ENCODE measurements at regions not wholly inside any gene's neighbourhood (a gene's known extent, or its start where the extent isn't known, plus 50 kb on each side); places are given as distances from the start of the nearest gene placed in this dataset.

GRCh38 chr5:173394701-173395100 is 66.5 kb upstream of the STC2 start:
- CTCF ChIA-PET, result no interaction called here

More at GRCh38 chr5:173394701-173395100, 66.5 kb upstream of the STC2 start:
- Histone ChIP-seq H3K36me3 (ENCODE audit: control insufficient read depth in 1 of 2, insufficient read depth in 2 of 2, low read length in 2 of 2) (no peaks in the 10 kb centered on the region), H3K9me2 (ENCODE audit: insufficient read depth) (no peaks in the 10 kb centered on the region), H3K27ac (ENCODE audit: low read depth, low read length) (no peak overlapping the region), H3K9me3 (ENCODE audit: control insufficient read depth in 1 of 2, insufficient read depth in 1 of 2, low read depth in 1 of 2, low read length in 2 of 2) (peaks cover 5 to 7% of the 10 kb centered on the region in 2 experiments; a peak in 2 of 4 replicates), H3K4me3 (replicated peaks in 1 of 2; ENCODE audit: low read depth in 1 of 2, low read length in 2 of 2) (no peak overlapping the region), H3K27me3 (ENCODE audit: insufficient read depth, low read length) (no peaks in the 10 kb centered on the region), H4K20me1 (ENCODE audit: insufficient read depth) (no peaks in the 10 kb centered on the region), H2AFZ (ENCODE audit: low read depth, low read length, poor library complexity, severe bottlenecking) (no peak overlapping the region), H3K4me1 (ENCODE audit: control insufficient read depth in 1 of 2, insufficient read depth in 2 of 2, low read length in 2 of 2) (peaks cover 0 to 5% of the 10 kb centered on the region in 2 experiments; a peak in 1 of 4 replicates), H3K79me2 (ENCODE audit: insufficient read depth, low read length) (no peaks in the 10 kb centered on the region), H3K9ac (ENCODE audit: low read length) (no peak overlapping the region), H3K4me2 (ENCODE audit: low read length) (no peak overlapping the region)
- BruUV-seq (replicated peaks), result no TSS peak
- DNase-seq (ENCODE audit: low read depth, low spot score) (no peak), ATAC-seq (no peak)
- TF ChIP-seq YY1 (IDR thresholded peaks at IDR 0.05; ENCODE audit: extremely low read depth, insufficient replicate concordance, low read depth, low read length), result no peak
- TF ChIP-seq EGR1 (IDR thresholded peaks at IDR 0.05; ENCODE audit: low read depth), result no peak
- no peak for TF ChIP-seq JUND (IDR thresholded peaks at IDR 0.05)
- TF ChIP-seq ZNF274 (IDR thresholded peaks at IDR 0.05; ENCODE audit: low read depth, low read length), result no peak
- no peak for TF ChIP-seq POLR2AphosphoS5 (IDR thresholded peaks at IDR 0.05; ENCODE audit: low read depth, low read length)
- TF ChIP-seq SP1 (IDR thresholded peaks at IDR 0.05; ENCODE audit: low read depth), result no peak
- no peak for TF ChIP-seq MAX (IDR thresholded peaks at IDR 0.05)
- no peak for TF ChIP-seq CTCF (IDR thresholded peaks at IDR 0.05 in 2 of 3, conservative IDR thresholded peaks at IDR 0.05 in 1 of 3; ENCODE audit: borderline replicate concordance in 1 of 3, insufficient read depth in 1 of 3, low read depth in 2 of 3, low read length in 2 of 3)
- ChIA-PET RAD21 (ENCODE audit: low non-redundant PET in 1 of 2, low total read pairs in 2 of 2, uncharacterized antibody in 2 of 2, unreplicated experiment in 2 of 2) (no interaction called here), POLR2A (no interaction called here)
- intact Hi-C loops (cut with micrococcal nuclease), result no loop called here

Measured in HCT116 (cell line).